Mesothelial cell of epicardium (in vitro differentiated cells): ENCODE measurements at regions not wholly inside any gene's neighbourhood (a gene's known extent, or its start where the extent isn't known, plus 50 kb on each side); places are given as distances from the start of the nearest gene placed in this dataset.

ENCODE experiments used
- DNase-seq, 2 experiments: peaks; one replicate each; pipeline ENCODE4 v3.0.0; 2021; ENCODE audit warnings: low spot score in 2 of 2; ENCODE audit not compliant: unreplicated experiment in 2 of 2
- H3K27ac Mint-ChIP-seq: 2 replicates; pipeline ENCODE4 v1.8.0; 2021; ENCODE audit warnings: mixed read lengths
- H3K27me3 Mint-ChIP-seq: 2 replicates; pipeline ENCODE4 v1.8.0; 2021; ENCODE audit warnings: low read depth, mixed read lengths
- H3K36me3 Mint-ChIP-seq: 2 replicates; pipeline ENCODE4 v1.8.0; 2021; ENCODE audit warnings: mixed read lengths
- H3K4me1 Mint-ChIP-seq: 2 replicates; pipeline ENCODE4 v1.8.0; 2021; ENCODE audit warnings: mixed read lengths
- H3K4me3 Mint-ChIP-seq: 2 replicates; pipeline ENCODE4 v1.8.0; 2021; ENCODE audit warnings: mild to moderate bottlenecking, moderate library complexity, mixed read lengths
- H3K9me3 Mint-ChIP-seq: 2 replicates; pipeline ENCODE4 v1.8.0; 2021; ENCODE audit warnings: mixed read lengths
- CTCF ChIP-seq: fragments of 200-600 bp; sonication (generic); IDR thresholded peaks from one replicate; pipeline ENCODE4 v1.5.0; 2021; ENCODE audit warnings: antibody characterized with exemption; ENCODE audit not compliant: unreplicated experiment

- no peaks in the 10 kb centered on the region for H3K36me3 Mint-ChIP-seq
Measured at GRCh38 chrX:109826954-109827708, 94.1 kb upstream of the ACSL4 start.

GRCh38 chrX:109827772-109828171 lies 94.7 kb upstream of the ACSL4 start:
- H3K36me3 Mint-ChIP-seq: no peaks in the 10 kb centered on the region

More at GRCh38 chrX:109826954-109827708, 94.1 kb upstream of the ACSL4 start:
- H3K4me3 Mint-ChIP-seq: no peak overlapping the region
- H3K27me3 Mint-ChIP-seq: no peaks in the 10 kb centered on the region
- peaks cover 8% of the 10 kb centered on the region for H3K4me1 Mint-ChIP-seq
- TF ChIP-seq CTCF: no peak
- H3K27ac Mint-ChIP-seq: no peak overlapping the region
- DNase-seq: no peak
- peaks cover 5% of the 10 kb centered on the region for H3K9me3 Mint-ChIP-seq

GRCh38 chrX:109830157-109830703 lies 97.2 kb upstream of the ACSL4 start:
- no peak for DNase-seq
- H3K9me3 Mint-ChIP-seq: peaks cover 3% of the 10 kb centered on the region
- H3K4me3 Mint-ChIP-seq: no peak overlapping the region
- H3K27ac Mint-ChIP-seq: no peak overlapping the region
- H3K36me3 Mint-ChIP-seq: no peaks in the 10 kb centered on the region
- H3K27me3 Mint-ChIP-seq: no peaks in the 10 kb centered on the region
- no peak for TF ChIP-seq CTCF
- peaks cover 6% of the 10 kb centered on the region for H3K4me1 Mint-ChIP-seq

More at GRCh38 chrX:109827772-109828171, 94.7 kb upstream of the ACSL4 start:
- Mint-ChIP-seq H3K9me3 (peaks cover 5% of the 10 kb centered on the region), H3K4me1 (peaks cover 8% of the 10 kb centered on the region), H3K27me3 (no peaks in the 10 kb centered on the region), H3K4me3 (no peak overlapping the region), H3K27ac (no peak overlapping the region)
- DNase-seq: no peak
- no peak for TF ChIP-seq CTCF

GRCh38 chrX:109830704-109831206 lies 97.7 kb upstream of the ACSL4 start:
- H3K4me1 Mint-ChIP-seq: peaks cover 6% of the 10 kb centered on the region
- TF ChIP-seq CTCF: no peak
- H3K36me3 Mint-ChIP-seq: no peaks in the 10 kb centered on the region
- DNase-seq: no peak
- no peak overlapping the region for H3K4me3 Mint-ChIP-seq
- no peaks in the 10 kb centered on the region for H3K27me3 Mint-ChIP-seq
- H3K27ac Mint-ChIP-seq: no peak overlapping the region
- peaks cover under 1% of the 10 kb centered on the region for H3K9me3 Mint-ChIP-seq

GRCh38 chrX:109831326-109831985 lies 98.4 kb upstream of the ACSL4 start:
- Mint-ChIP-seq H3K27ac (no peak overlapping the region), H3K27me3 (no peaks in the 10 kb centered on the region)

More at GRCh38 chrX:109831326-109831985, 98.4 kb upstream of the ACSL4 start:
- Mint-ChIP-seq H3K4me1 (peaks cover 6% of the 10 kb centered on the region), H3K4me3 (no peak overlapping the region), H3K9me3 (peaks cover 4% of the 10 kb centered on the region), H3K36me3 (no peaks in the 10 kb centered on the region)
- DNase-seq: no peak
- TF ChIP-seq CTCF: no peak
